Smooth muscle cell (in vitro differentiated cells): ENCODE measurements at regions not wholly inside any gene's neighbourhood (a gene's known extent, or its start where the extent isn't known, plus 50 kb on each side); places are given as distances from the start of the nearest gene placed in this dataset.
A peak's percentile ranks its signal among the peaks of the same experiment; 100 is the strongest.

Source experiments
- DNase-seq: peaks from one replicate; lab custom pipeline; 2025; ENCODE audit not compliant: unreplicated experiment; lab: John Stamatoyannopoulos, UW
- H2AFZ ChIP-seq: fragments of 200-600 bp; sonication (generic); 2 replicates; pipeline ENCODE4 v1.6.0; 2016; ENCODE audit warnings: antibody characterized with exemption, low read depth, mild to moderate bottlenecking
- H3F3A ChIP-seq: fragments of 200-600 bp; sonication (generic); 2 replicates; pipeline ENCODE4 v1.6.0; 2017; ENCODE audit warnings: antibody characterized with exemption, low read depth
- H3K27ac ChIP-seq: fragments of 200-600 bp; sonication (generic); 2 replicates; pipeline ENCODE4 v1.5.1; 2016; ENCODE audit warnings: low read depth, mild to moderate bottlenecking
- H3K27me3 ChIP-seq: fragments of 200-600 bp; sonication (generic); 2 replicates; pipeline ENCODE4 v1.6.1; 2016; ENCODE audit warnings: low read depth, mild to moderate bottlenecking
- H3K36me3 ChIP-seq: fragments of 200-600 bp; sonication (generic); 2 replicates; pipeline ENCODE4 v1.5.1; 2016; ENCODE audit warnings: low read depth
- H3K4me1 ChIP-seq: fragments of 200-600 bp; sonication (generic); 2 replicates; pipeline ENCODE4 v1.5.1; 2016; ENCODE audit warnings: low read depth
- H3K4me2 ChIP-seq: fragments of 200-600 bp; sonication (generic); 2 replicates; pipeline ENCODE4 v1.6.0; 2016; ENCODE audit warnings: mild to moderate bottlenecking
- H3K4me3 ChIP-seq: fragments of 200-600 bp; sonication (generic); 2 replicates; pipeline ENCODE4 v1.5.1; 2016; ENCODE audit warnings: mild to moderate bottlenecking
- H3K79me2 ChIP-seq: fragments of 200-600 bp; sonication (generic); 2 replicates; pipeline ENCODE4 v1.6.0; 2016; ENCODE audit warnings: low read depth, mild to moderate bottlenecking
- H3K9ac ChIP-seq: fragments of 200-600 bp; sonication (generic); 2 replicates; pipeline ENCODE4 v1.6.0; 2016; ENCODE audit warnings: low read depth
- H3K9me3 ChIP-seq: fragments of 200-600 bp; sonication (generic); replicated peaks from 2 replicates; pipeline ENCODE4 v1.5.1; 2016; ENCODE audit warnings: low read depth
- H4K20me1 ChIP-seq: fragments of 200-600 bp; sonication (generic); 2 replicates; pipeline ENCODE4 v1.6.0; 2016; ENCODE audit warnings: low read depth
- CTCF ChIP-seq: fragments of 200-600 bp; sonication (generic); IDR thresholded peaks from 2 replicates; pipeline ENCODE4 v1.5.1; 2017; ENCODE audit warnings: borderline replicate concordance, mild to moderate bottlenecking, antibody characterized with exemption; ENCODE audit not compliant: insufficient read depth, poor library complexity, severe bottlenecking
- WGBS: methylation state at CpG from one replicate; pipeline ENCODE4 v1.1.7; 2016; ENCODE audit warnings: low lambda C conversion rate; 5-methylcytosine and 5-hydroxymethylcytosine counted together

GRCh38 chr3:177578488-177578887 is 381.2 kb upstream of the TBL1XR1 start:
- H3K9me3 ChIP-seq, result no peaks in the 10 kb centered on the region
- H3K79me2 ChIP-seq, result no peaks in the 10 kb centered on the region
- H3K27ac ChIP-seq, result peak overlapping the region; percentile 54
- no peaks in the 10 kb centered on the region for H4K20me1 ChIP-seq
- H3K4me2 ChIP-seq, result no peak overlapping the region
- H3K27me3 ChIP-seq, result no peaks in the 10 kb centered on the region
- H3K36me3 ChIP-seq, result no peaks in the 10 kb centered on the region
- no peak overlapping the region for H2AFZ ChIP-seq
- 82% methylated on average over 6 of the region's 6 CpGs for WGBS
- no peak for DNase-seq
- no peak overlapping the region for H3K4me3 ChIP-seq
- H3K4me1 ChIP-seq, result no peaks in the 10 kb centered on the region
- H3K9ac ChIP-seq, result no peak overlapping the region
- TF ChIP-seq CTCF, result no peak
- no peaks in the 10 kb centered on the region for H3F3A ChIP-seq

GRCh38 chr3:177579419-177579818 is 382.1 kb upstream of the TBL1XR1 start:
- DNase-seq, result no peak
- Histone ChIP-seq H3K36me3 (no peaks in the 10 kb centered on the region), H3K9me3 (no peaks in the 10 kb centered on the region), H3F3A (no peaks in the 10 kb centered on the region), H3K9ac (no peak overlapping the region), H3K4me2 (no peak overlapping the region), H2AFZ (no peak overlapping the region), H3K27ac (peak overlapping the region; percentile 54), H3K4me3 (no peak overlapping the region), H3K4me1 (no peaks in the 10 kb centered on the region), H3K79me2 (no peaks in the 10 kb centered on the region), H4K20me1 (no peaks in the 10 kb centered on the region), H3K27me3 (no peaks in the 10 kb centered on the region)
- WGBS, result 89% methylated on average over 4 of the region's 4 CpGs
- TF ChIP-seq CTCF, result no peak

GRCh38 chr3:177580437-177580836 is 383.2 kb upstream of the TBL1XR1 start:
- Histone ChIP-seq H3F3A (no peaks in the 10 kb centered on the region), H4K20me1 (no peaks in the 10 kb centered on the region), H3K4me1 (no peaks in the 10 kb centered on the region), H3K9ac (no peak overlapping the region), H3K27me3 (no peaks in the 10 kb centered on the region), H3K79me2 (no peaks in the 10 kb centered on the region), H3K27ac (no peak overlapping the region), H2AFZ (no peak overlapping the region), H3K4me2 (no peak overlapping the region), H3K9me3 (no peaks in the 10 kb centered on the region), H3K36me3 (no peaks in the 10 kb centered on the region), H3K4me3 (no peak overlapping the region)
- TF ChIP-seq CTCF, result no peak
- 84% methylated on average over 2 of the region's 2 CpGs for WGBS
- DNase-seq, result no peak

GRCh38 chr3:177585271-177585670 is 388.0 kb upstream of the TBL1XR1 start:
- Histone ChIP-seq H4K20me1 (no peaks in the 10 kb centered on the region), H3F3A (no peaks in the 10 kb centered on the region), H3K4me3 (no peak overlapping the region), H2AFZ (no peak overlapping the region), H3K9ac (no peak overlapping the region), H3K27ac (no peak overlapping the region), H3K36me3 (no peaks in the 10 kb centered on the region), H3K79me2 (no peaks in the 10 kb centered on the region), H3K27me3 (no peaks in the 10 kb centered on the region), H3K4me1 (peaks cover 12% of the 10 kb centered on the region), H3K9me3 (no peaks in the 10 kb centered on the region), H3K4me2 (no peak overlapping the region)
- WGBS, result 38% methylated on average over 3 of the region's 3 CpGs
- no peak for TF ChIP-seq CTCF
- no peak for DNase-seq
